ENCODE measurements at regions not wholly inside any gene's neighbourhood (a gene's known extent, or its start where the extent isn't known, plus 50 kb on each side); places are given as distances from the start of the nearest gene placed in this dataset.
A peak's percentile ranks its signal among the peaks of the same experiment; 100 is the strongest.

- no peak overlapping the region for H3K4me3 ChIP-seq (ENCODE audit: low read depth, low read length)
- no peak for TF ChIP-seq CTCF (IDR thresholded peaks at IDR 0.05; ENCODE audit: low read depth, low read length, missing control alignments)
- DNase-seq (ENCODE audit: low read depth): no peak
- in situ Hi-C loops (cut with HindIII; ENCODE audit: low sequenced_read_pairs): no loop called here
Measured at GRCh38 chr2:225196579-225196978, 154.3 kb upstream of the DOCK10 start.

DNA sequence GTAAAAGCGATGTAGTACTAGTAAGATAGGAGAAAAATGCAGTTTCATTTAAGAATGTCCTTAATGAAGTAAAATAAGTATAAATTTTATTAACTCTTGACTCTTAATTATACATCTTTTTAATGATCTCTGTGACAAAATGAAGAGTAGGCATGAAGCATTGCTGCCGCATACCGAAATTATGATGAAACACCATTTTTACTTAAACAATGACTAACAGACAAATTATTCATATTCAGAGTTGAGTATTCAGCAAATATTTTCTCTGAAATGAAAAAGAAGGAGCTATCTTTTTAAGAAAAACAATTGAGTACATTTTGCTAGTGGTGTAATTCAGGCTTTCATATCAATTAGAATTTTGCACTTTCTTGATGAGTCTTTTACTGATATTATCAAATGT, 150.6 kb upstream of the DOCK10 start:
- DNase-seq (ENCODE audit: low read depth): no peak
- no peak for TF ChIP-seq CTCF (IDR thresholded peaks at IDR 0.05; ENCODE audit: low read depth, low read length, missing control alignments)
- no peak overlapping the region for H3K4me3 ChIP-seq (ENCODE audit: low read depth, low read length)
- in situ Hi-C loops (cut with HindIII; ENCODE audit: low sequenced_read_pairs): no loop called here

GRCh38 chr2:225190987-225191386, 148.7 kb upstream of the DOCK10 start:
- H3K4me3 ChIP-seq (ENCODE audit: low read depth, low read length): no peak overlapping the region
- in situ Hi-C loops (cut with HindIII; ENCODE audit: low sequenced_read_pairs): no loop called here
- no peak for DNase-seq (ENCODE audit: low read depth)
- TF ChIP-seq CTCF (IDR thresholded peaks at IDR 0.05; ENCODE audit: low read depth, low read length, missing control alignments): no peak

GRCh38 chr2:225184948-225185347, 142.7 kb upstream of the DOCK10 start:
- in situ Hi-C loops (cut with HindIII; ENCODE audit: low sequenced_read_pairs): no loop called here
- DNase-seq (ENCODE audit: low read depth): no peak
- no peak overlapping the region for H3K4me3 ChIP-seq (ENCODE audit: low read depth, low read length)
- no peak for TF ChIP-seq CTCF (IDR thresholded peaks at IDR 0.05; ENCODE audit: low read depth, low read length, missing control alignments)

- in situ Hi-C loops (cut with HindIII; ENCODE audit: low sequenced_read_pairs): no loop called here
- TF ChIP-seq CTCF (IDR thresholded peaks at IDR 0.05; ENCODE audit: low read depth, low read length, missing control alignments): no peak
- no peak overlapping the region for H3K4me3 ChIP-seq (ENCODE audit: low read depth, low read length)
- DNase-seq (ENCODE audit: low read depth): no peak
Measured at GRCh38 chr2:225182126-225182525, 139.9 kb upstream of the DOCK10 start.

- DNase-seq (ENCODE audit: low read depth): peak; percentile 61
- H3K4me3 ChIP-seq (ENCODE audit: low read depth, low read length): no peak overlapping the region
- in situ Hi-C loops (cut with HindIII; ENCODE audit: low sequenced_read_pairs): no loop called here
- no peak for TF ChIP-seq CTCF (IDR thresholded peaks at IDR 0.05; ENCODE audit: low read depth, low read length, missing control alignments)
Measured at GRCh38 chr2:225177098-225177497, 134.8 kb upstream of the DOCK10 start.

DNA sequence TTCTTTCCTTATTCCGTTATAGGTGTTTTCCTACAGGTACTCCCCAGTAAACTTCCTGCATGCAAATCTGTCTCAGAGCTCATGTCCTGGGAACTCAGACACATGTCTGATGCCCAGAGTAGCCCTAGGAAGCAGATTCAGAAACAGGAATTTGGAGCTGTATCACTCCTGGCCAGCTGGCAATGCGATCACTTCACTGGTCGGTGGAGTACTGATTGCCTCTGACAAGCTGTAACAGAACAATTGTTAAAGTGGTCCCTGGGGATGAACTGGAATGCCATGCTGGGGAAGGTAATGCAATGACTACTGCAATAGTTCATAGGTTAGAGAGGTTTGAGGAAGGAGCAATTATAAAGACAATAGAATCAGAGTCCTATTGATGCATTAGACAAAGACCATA, 131.6 kb upstream of the DOCK10 start:
- TF ChIP-seq CTCF (IDR thresholded peaks at IDR 0.05; ENCODE audit: low read depth, low read length, missing control alignments): no peak
- in situ Hi-C loops (cut with HindIII; ENCODE audit: low sequenced_read_pairs): no loop called here
- DNase-seq (ENCODE audit: low read depth): no peak
- H3K4me3 ChIP-seq (ENCODE audit: low read depth, low read length): no peak overlapping the region

All from astrocyte of the cerebellum (primary cell).